ENCODE measurements at regions not wholly inside any gene's neighbourhood (a gene's known extent, or its start where the extent isn't known, plus 50 kb on each side); places are given as distances from the start of the nearest gene placed in this dataset.
"Not testable (repeated sequence)": the region's sequence is repeated elsewhere in the genome, so short reads cannot be mapped to it uniquely, and the experiment has no call there.

- H3K4me1 Mint-ChIP-seq, result no peaks in the 10 kb centered on the region
- no peaks in the 10 kb centered on the region for H3K27me3 Mint-ChIP-seq
- no peaks in the 10 kb centered on the region for H3K36me3 Mint-ChIP-seq (ENCODE audit: low read depth)
- H3K9me3 Mint-ChIP-seq, result no peaks in the 10 kb centered on the region
- ATAC-seq (replicated peaks), result no peak
- no peak overlapping the region for H3K27ac Mint-ChIP-seq
- no peak overlapping the region for H3K4me3 Mint-ChIP-seq
Measured at GRCh38 chr4:95779447-95779846, 60.4 kb upstream of the PDHA2 start.

GRCh38 chr4:95778666-95779065 is 61.2 kb upstream of the PDHA2 start:
- Mint-ChIP-seq H3K4me3 (no peak overlapping the region), H3K27ac (no peak overlapping the region), H3K27me3 (no peaks in the 10 kb centered on the region), H3K9me3 (no peaks in the 10 kb centered on the region), H3K4me1 (no peaks in the 10 kb centered on the region), H3K36me3 (ENCODE audit: low read depth) (no peaks in the 10 kb centered on the region)
- no peak for ATAC-seq (replicated peaks)

GRCh38 chr4:95770605-95771004 is 69.3 kb upstream of the PDHA2 start:
- H3K4me3 Mint-ChIP-seq; H3K4me1 Mint-ChIP-seq; H3K27me3 Mint-ChIP-seq; ATAC-seq (replicated peaks); H3K36me3 Mint-ChIP-seq (ENCODE audit: low read depth); H3K27ac Mint-ChIP-seq; H3K9me3 Mint-ChIP-seq: not testable (repeated sequence)

GRCh38 chr4:95764961-95765360 is 74.9 kb upstream of the PDHA2 start:
- H3K4me3 Mint-ChIP-seq, result no peak overlapping the region
- H3K36me3 Mint-ChIP-seq (ENCODE audit: low read depth), result no peaks in the 10 kb centered on the region
- no peak overlapping the region for H3K27ac Mint-ChIP-seq
- H3K9me3 Mint-ChIP-seq, result peaks cover 4% of the 10 kb centered on the region
- H3K4me1 Mint-ChIP-seq, result no peaks in the 10 kb centered on the region
- H3K27me3 Mint-ChIP-seq, result no peaks in the 10 kb centered on the region
- no peak for ATAC-seq (replicated peaks)

GRCh38 chr4:95761871-95762270 is 78.0 kb upstream of the PDHA2 start:
- no peak for ATAC-seq (replicated peaks)
- Mint-ChIP-seq H3K4me3 (no peak overlapping the region), H3K4me1 (no peaks in the 10 kb centered on the region), H3K27ac (no peak overlapping the region), H3K27me3 (no peaks in the 10 kb centered on the region), H3K36me3 (ENCODE audit: low read depth) (no peaks in the 10 kb centered on the region), H3K9me3 (peaks cover 4% of the 10 kb centered on the region)

- Mint-ChIP-seq H3K36me3 (ENCODE audit: low read depth) (no peaks in the 10 kb centered on the region), H3K9me3 (peaks cover 4% of the 10 kb centered on the region), H3K27ac (no peak overlapping the region), H3K4me1 (no peaks in the 10 kb centered on the region), H3K27me3 (no peaks in the 10 kb centered on the region), H3K4me3 (no peak overlapping the region)
- no peak for ATAC-seq (replicated peaks)
Measured at GRCh38 chr4:95761426-95761825, 78.5 kb upstream of the PDHA2 start.

- not testable (repeated sequence) for H3K4me3 Mint-ChIP-seq; H3K4me1 Mint-ChIP-seq; ATAC-seq (replicated peaks)
Measured at GRCh38 chr4:95760646-95761045, 79.2 kb upstream of the PDHA2 start.

GRCh38 chr4:95758001-95758400 is 81.9 kb upstream of the PDHA2 start:
- no peak for ATAC-seq (replicated peaks)
- no peaks in the 10 kb centered on the region for H3K27me3 Mint-ChIP-seq
- H3K36me3 Mint-ChIP-seq (ENCODE audit: low read depth), result no peaks in the 10 kb centered on the region
- no peak overlapping the region for H3K4me3 Mint-ChIP-seq
- no peaks in the 10 kb centered on the region for H3K4me1 Mint-ChIP-seq
- H3K27ac Mint-ChIP-seq, result no peak overlapping the region
- H3K9me3 Mint-ChIP-seq, result no peaks in the 10 kb centered on the region

More at GRCh38 chr4:95760646-95761045, 79.2 kb upstream of the PDHA2 start:
- H3K36me3 Mint-ChIP-seq (ENCODE audit: low read depth); H3K9me3 Mint-ChIP-seq; H3K27me3 Mint-ChIP-seq; H3K27ac Mint-ChIP-seq: not testable (repeated sequence)

- Mint-ChIP-seq H3K27ac (no peak overlapping the region), H3K4me3 (no peak overlapping the region), H3K4me1 (no peaks in the 10 kb centered on the region), H3K27me3 (no peaks in the 10 kb centered on the region), H3K9me3 (no peaks in the 10 kb centered on the region), H3K36me3 (ENCODE audit: low read depth) (no peaks in the 10 kb centered on the region)
- ATAC-seq (replicated peaks), result no peak
Measured at GRCh38 chr4:95754667-95755066, 85.2 kb upstream of the PDHA2 start.

- Mint-ChIP-seq H3K4me1 (no peaks in the 10 kb centered on the region), H3K4me3 (no peak overlapping the region), H3K9me3 (peaks cover 4% of the 10 kb centered on the region), H3K27ac (no peak overlapping the region), H3K27me3 (no peaks in the 10 kb centered on the region), H3K36me3 (ENCODE audit: low read depth) (no peaks in the 10 kb centered on the region)
- ATAC-seq (replicated peaks), result no peak
Measured at GRCh38 chr4:95749204-95749603, 90.7 kb upstream of the PDHA2 start.

GRCh38 chr4:95742872-95743271 is 97.0 kb upstream of the PDHA2 start:
- Mint-ChIP-seq H3K9me3 (peaks cover 8% of the 10 kb centered on the region), H3K36me3 (ENCODE audit: low read depth) (no peaks in the 10 kb centered on the region), H3K27ac (no peak overlapping the region), H3K4me1 (no peaks in the 10 kb centered on the region), H3K4me3 (no peak overlapping the region), H3K27me3 (peaks cover 4% of the 10 kb centered on the region)
- ATAC-seq (replicated peaks), result no peak

GRCh38 chr4:95742179-95742578 is 97.7 kb upstream of the PDHA2 start:
- no peak overlapping the region for H3K4me3 Mint-ChIP-seq
- peaks cover 4% of the 10 kb centered on the region for H3K27me3 Mint-ChIP-seq
- H3K36me3 Mint-ChIP-seq (ENCODE audit: low read depth), result no peaks in the 10 kb centered on the region
- H3K27ac Mint-ChIP-seq, result no peak overlapping the region
- no peak for ATAC-seq (replicated peaks)
- peaks cover 8% of the 10 kb centered on the region for H3K9me3 Mint-ChIP-seq
- H3K4me1 Mint-ChIP-seq, result no peaks in the 10 kb centered on the region

- Mint-ChIP-seq H3K4me3 (no peak overlapping the region), H3K36me3 (ENCODE audit: low read depth) (no peaks in the 10 kb centered on the region), H3K9me3 (no peaks in the 10 kb centered on the region), H3K4me1 (no peaks in the 10 kb centered on the region), H3K27me3 (no peaks in the 10 kb centered on the region), H3K27ac (no peak overlapping the region)
- ATAC-seq (replicated peaks), result no peak
Measured at GRCh38 chr4:95732061-95732460, 107.8 kb upstream of the PDHA2 start.

GRCh38 chr4:95729596-95729995 is 110.3 kb upstream of the PDHA2 start:
- Mint-ChIP-seq H3K9me3 (no peaks in the 10 kb centered on the region), H3K27me3 (no peaks in the 10 kb centered on the region), H3K27ac (no peak overlapping the region), H3K4me3 (no peak overlapping the region), H3K36me3 (ENCODE audit: low read depth) (no peaks in the 10 kb centered on the region), H3K4me1 (no peaks in the 10 kb centered on the region)
- no peak for ATAC-seq (replicated peaks)

GRCh38 chr4:95728145-95728544 is 111.7 kb upstream of the PDHA2 start:
- H3K9me3 Mint-ChIP-seq, result no peaks in the 10 kb centered on the region
- H3K36me3 Mint-ChIP-seq (ENCODE audit: low read depth), result no peaks in the 10 kb centered on the region
- no peaks in the 10 kb centered on the region for H3K27me3 Mint-ChIP-seq
- ATAC-seq (replicated peaks), result no peak
- no peak overlapping the region for H3K27ac Mint-ChIP-seq
- no peak overlapping the region for H3K4me3 Mint-ChIP-seq
- no peaks in the 10 kb centered on the region for H3K4me1 Mint-ChIP-seq

GRCh38 chr4:95715830-95716229 is 124.1 kb upstream of the PDHA2 start:
- ATAC-seq (replicated peaks), result no peak
- Mint-ChIP-seq H3K36me3 (ENCODE audit: low read depth) (no peaks in the 10 kb centered on the region), H3K4me1 (no peaks in the 10 kb centered on the region), H3K9me3 (peaks cover 12% of the 10 kb centered on the region), H3K27me3 (no peaks in the 10 kb centered on the region), H3K27ac (no peak overlapping the region), H3K4me3 (no peak overlapping the region)

Measured in activated T-helper 17 cell treated with anti-CD3 and anti-CD28 coated beads, Interleukin-2, amount 50 U/mL, for 72 hours (primary cell).